GM18499 (cell line): ENCODE measurements at regions not wholly inside any gene's neighbourhood (a gene's known extent, or its start where the extent isn't known, plus 50 kb on each side); places are given as distances from the start of the nearest gene placed in this dataset.
"Not testable (repeated sequence)": the region's sequence is repeated elsewhere in the genome, so short reads cannot be mapped to it uniquely, and the experiment has no call there.

Experiments
- ATAC-seq: cut with Tn5 transposase; IDR thresholded peaks from one replicate; pipeline ENCODE4 v1.9.1; 2021; ENCODE audit warnings: moderate number of reproducible peaks; ENCODE audit not compliant: insufficient read depth, unreplicated experiment

DNA sequence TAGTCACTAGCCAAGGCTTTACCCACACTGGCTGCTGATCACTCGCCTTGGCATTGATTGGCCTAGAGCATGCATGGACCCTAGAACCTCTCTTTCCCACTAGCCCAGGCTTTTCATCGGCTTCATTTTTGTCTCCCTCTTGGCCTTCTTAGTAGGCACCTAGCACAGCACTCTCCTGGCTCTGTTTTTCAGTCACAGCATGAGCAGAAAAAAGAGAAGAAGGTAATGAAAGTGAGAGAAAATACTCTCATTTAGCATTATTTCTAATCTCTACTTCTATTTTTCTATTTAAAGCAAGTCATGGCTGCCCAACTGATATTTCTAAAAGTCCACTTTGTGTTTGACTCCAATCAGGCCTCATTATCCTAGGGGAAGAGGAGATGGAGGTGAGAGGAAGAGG is 267.2 kb downstream of the FBXO8 start:
- no peak for ATAC-seq

DNA sequence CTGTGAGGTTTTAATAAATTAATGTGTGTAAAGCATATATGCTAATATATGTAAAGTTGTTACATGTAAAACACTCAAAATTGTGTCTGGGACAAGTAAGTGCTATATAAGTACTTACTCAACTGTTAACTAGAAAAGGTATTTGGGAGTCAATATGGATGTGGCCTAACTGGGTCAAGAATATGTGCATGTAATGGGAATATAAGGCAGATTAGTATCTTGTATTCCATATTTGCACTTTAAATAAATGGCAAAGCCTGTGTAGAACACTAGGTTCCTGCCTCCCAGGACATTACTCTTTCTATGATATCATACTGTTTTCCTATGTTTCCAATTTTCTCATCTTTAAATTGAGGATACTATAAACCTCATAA is 270.6 kb downstream of the FBXO8 start:
- ATAC-seq, result no peak

DNA sequence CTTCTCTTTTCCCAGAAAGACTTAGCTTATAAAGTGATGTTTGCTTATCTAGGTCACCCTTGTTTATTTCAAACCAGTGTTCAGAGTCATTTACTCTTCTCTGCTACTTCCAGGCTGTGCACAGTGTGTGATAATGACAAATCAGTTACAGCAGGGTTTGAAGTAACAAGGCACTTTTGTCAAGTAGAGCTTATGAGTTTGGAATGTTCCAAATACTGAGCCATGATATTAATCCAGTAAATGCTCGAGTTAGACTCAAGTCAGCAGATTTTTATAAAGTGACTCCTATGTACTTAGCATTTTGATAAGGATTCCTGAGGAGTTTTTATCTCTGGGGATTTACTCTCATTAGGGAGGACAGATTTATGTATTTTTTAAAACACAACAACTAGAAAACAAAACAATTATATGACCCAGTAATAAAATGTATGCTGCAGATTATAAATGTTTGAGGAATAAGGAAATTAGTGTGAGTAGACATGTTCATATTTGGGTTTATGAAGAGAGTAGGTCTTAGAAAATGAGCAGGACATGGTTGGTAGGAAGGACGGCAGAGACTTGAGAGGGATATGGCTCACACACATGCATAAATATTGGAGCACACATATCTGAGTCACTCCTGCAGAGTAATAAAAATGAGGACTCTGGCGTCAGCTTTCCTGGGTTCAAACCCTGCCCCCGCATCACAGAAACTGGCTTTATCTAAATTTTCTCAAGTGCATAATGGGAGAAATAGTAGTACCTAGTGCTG is 271.2 kb downstream of the FBXO8 start:
- ATAC-seq, result no peak

DNA sequence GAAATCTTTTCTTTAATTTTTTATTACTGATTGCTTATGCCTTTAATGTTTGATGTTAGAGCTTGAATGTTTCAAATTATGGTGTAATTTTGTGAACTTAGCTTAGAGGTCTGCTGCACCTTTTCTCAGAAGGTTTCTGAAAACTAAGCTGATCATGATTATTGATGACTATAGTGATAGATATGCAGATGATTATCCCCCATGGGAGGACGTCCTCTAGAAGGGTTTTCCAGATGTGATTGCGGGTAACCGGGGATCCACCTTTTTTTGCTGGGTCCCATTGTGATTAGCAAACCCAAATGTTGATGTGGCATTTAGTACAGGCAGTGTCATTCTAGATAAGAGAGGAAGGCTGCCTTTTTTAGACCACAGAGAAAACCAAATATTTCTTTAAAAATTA is 272.9 kb downstream of the FBXO8 start:
- no peak for ATAC-seq

DNA sequence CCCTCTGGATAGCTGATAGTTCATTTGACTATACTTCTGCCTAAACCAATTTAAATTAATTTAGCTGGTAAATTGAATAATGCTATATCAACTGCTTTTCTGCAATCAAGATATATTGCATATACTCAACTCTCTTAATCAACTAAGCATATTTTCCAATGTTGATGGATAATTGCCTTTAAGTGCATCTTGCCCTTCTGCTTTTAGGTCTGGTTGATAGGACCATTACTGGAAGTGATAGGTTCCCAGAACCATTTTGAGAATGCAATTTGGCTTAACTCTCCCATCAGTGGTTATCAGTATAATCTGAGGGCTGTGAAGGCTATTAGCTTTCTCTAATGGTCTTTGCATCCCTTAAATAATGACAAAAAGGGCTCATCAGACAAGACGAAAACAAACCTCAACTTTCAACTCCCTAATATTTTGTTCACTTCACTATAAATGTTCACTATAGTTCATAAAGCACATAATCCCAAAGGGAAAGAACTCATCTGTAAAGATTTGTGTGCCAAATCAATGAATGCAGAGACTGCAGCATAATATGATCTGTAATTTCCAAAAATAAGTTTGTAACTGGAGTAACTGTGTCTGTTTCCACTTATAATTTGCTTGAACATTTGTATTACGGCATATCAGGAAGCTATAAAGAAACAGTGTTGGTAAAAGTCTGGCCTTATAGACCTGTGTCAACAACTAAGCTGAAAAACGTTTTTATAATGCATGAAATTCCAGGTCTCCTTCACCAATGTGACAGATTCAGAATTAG is 273.6 kb downstream of the FBXO8 start:
- ATAC-seq, result no peak

DNA sequence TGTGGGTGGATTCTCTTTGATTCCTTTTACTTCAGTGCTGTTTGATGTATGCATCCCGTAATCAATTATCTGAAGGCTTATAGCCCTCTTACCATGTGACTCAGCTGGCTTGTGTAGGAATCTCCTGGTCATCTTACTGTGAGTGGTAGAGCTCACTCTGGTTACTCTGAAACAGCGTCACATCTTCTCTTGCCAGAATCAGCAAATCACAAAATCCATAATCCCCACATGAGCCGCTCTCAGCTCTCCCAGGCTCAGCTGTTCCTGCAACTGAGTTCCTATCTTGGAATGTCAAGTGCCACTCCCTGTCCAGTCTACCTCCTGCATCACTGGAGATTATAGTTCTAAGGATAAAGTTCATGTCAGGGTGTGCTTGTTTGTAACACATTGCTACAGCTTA is 278.0 kb downstream of the FBXO8 start:
- no peak for ATAC-seq

DNA sequence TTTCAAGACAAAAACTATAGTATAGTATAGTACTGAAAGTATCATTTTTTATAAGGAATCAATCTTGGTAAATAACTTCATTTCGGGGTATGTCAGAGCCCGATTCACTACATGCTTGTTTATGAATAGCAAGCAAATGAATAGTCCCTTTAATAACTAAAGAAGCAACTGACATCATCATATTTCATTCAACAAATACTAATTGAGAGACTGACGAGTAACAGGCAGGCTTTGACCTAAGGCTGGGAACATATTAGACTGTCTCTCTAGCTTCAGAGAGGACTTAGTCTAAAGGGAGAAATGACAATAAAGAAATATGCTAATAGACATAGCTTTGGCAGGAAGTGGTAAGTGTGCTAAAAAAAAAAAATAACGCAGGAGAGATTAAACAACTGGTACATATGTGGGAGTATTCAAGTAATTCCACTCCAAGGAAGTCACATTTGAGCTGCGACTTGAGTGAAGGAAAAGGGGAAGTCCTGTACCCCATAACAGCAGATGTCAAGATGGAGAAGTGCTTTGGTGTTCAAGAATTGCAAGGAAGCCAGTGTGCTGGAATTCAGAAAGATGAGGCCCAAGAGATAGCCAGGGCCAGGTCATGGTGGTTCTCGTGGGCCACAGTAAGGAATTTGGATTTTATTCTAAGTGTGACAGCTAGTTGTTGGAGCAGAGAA is 284.9 kb downstream of the FBXO8 start:
- ATAC-seq, result no peak

DNA sequence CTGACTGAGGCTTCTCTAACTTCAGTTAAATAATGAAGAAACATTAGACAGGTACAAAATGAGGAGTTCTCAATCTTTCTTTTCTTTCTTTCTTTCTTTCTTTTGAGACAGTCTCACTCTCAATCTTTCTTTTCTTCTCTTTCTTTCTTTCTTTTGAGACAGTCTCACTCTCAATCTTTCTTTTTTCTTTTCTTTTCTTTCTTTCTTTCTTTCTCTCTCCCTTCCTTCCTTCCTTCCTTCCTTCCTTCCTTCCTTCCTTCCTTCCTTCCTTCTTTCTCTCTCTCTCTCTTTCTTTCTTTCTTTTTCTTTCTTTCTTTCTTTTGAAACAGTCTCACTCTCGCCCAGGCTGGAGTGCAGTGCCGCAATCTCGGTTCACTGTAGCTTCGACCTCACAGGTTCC is 287.7 kb downstream of the FBXO8 start:
- not testable (repeated sequence) for ATAC-seq

DNA sequence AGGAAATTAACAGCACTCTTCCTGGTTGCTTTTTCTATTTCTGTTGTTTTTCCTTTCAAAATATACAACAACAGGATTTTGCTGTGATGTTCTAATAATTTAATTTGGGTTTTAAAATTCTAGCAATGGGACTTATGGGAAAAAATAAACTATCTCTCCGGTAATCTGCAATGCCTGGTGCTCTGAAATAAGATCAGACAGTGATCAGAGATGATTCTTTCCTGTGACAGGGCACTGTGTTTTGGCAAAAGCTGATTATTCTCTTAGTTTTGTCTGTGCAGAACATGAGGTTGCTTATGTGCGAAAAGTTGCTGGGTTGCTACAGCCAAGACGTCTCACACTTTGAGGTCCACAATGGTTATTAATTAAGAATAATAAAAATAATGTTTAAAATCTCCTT is 291.7 kb downstream of the FBXO8 start:
- no peak for ATAC-seq

DNA sequence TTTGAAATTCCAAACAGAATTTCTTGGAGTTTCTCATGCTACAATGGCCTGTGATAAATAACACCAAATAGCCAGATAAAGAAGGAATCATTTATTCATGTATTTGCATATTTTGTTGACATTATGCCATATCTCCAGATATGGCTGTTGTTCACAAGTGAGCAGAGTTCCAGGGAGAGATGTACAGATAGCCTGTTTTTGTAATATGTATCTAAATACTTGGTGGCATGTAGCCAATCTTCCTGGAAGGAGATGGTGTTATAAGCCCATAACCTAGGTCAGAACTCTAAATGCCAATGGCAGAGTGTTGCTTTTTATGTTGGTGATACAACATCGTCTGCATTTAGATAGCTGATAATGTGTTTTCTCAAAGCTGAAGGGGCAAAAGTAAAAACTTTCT is 292.2 kb downstream of the FBXO8 start:
- no peak for ATAC-seq

DNA sequence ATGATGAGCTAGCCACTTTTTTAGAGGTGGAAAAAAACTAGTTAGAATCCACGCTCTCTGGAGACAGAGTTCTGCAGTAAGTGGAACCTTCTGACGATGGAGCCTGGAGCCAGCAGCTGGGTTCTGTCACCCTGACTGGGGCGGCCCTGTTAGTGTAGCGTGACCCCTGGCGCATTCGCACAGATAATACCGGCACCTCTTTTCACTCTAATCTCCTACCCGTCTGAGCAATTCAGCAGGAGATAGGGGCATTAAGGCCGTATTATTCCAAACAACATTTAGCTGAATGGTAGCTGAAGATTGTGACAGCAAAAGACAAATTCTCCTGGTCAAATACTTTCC is 292.6 kb downstream of the FBXO8 start:
- ATAC-seq, result no peak

DNA sequence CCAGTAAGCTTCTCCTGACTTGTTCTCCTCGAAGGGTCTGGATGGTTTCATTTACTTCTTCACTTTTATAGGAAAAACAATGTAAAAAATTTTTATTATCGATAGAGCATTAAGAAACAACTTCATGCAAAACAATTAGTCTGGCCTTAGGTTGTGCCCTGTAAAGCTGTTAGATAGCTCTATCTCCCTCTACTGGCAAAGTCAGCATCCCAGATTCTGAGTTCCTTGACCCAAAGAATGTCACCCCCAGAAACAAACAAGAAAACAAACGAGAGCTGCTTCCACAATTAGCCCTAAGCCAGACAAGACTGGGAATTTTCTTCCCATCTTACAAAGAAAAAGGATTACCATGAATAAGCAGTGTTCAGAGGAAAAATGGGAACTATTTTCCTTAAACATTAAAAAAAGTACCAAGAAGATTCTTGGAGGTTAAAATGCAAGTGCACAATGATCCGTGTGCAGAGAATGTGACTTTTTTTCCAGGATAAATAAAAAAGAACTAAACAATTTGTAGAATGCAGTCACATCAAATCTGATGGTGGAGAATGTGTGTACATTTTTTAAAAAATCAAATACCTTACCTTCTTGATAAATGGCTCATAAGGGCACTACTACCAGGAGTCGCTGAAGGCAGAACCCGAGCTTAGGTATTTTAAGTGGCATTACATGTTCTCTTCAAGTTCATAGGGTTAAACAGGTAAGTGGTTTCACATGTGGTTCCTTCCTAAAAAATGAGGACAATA is 293.2 kb downstream of the FBXO8 start:
- no peak for ATAC-seq

DNA sequence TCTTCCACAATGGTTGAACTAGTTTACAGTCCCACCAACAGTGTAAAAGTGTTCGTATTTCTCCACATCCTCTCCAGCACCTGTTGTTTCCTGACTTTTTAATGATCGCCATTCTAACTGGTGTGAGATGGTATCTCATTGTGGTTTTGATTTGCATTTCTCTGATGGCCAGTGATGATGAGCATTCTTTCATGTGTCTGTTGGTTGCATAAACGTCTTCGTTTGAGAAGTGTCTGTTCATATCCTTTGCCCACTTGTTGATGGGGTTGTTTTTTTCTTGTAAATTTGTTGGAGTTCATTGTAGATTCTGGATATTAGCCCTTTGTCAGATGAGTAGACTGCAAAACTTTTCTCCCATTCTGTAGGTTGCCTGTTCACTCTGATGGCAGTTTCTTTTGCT is 319.9 kb downstream of the FBXO8 start:
- not testable (repeated sequence) for ATAC-seq

DNA sequence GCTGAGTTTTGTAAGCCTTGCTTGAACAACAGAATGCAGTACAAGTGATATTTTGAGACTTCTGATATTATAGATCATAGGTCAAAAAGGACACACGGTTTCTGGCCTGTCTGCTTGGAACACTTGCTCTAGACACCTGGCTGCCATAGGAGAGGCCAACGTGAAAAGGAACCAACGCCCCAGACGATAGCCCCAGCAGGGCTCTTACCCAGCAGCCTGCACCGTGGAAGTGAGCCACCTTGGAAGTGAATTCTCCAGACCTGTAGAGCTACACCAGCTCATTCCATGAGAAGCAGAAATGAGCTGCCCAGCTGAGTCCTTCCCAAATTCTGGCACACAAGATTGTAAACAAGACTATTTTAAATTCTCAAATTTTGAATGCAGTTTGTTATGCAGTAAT is 323.1 kb downstream of the FBXO8 start:
- no peak for ATAC-seq

DNA sequence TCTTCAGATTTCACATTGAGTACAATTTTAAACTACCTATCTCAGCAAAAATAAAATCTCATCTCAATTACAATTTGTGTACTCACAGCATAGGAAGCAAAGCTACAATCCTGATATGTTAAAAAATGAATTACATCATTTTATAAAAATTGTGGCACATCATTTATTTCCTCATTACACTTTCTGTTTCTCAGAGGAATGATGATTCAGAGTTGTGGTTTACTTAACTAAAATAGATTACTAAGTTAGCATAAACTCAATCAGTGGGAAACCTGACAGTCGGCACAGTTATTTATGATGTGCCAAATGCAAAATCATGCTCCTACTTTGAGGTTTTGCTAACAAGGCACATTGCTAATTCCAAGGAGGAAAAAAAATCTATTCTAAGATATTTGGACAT is 325.0 kb downstream of the FBXO8 start:
- ATAC-seq, result no peak

DNA sequence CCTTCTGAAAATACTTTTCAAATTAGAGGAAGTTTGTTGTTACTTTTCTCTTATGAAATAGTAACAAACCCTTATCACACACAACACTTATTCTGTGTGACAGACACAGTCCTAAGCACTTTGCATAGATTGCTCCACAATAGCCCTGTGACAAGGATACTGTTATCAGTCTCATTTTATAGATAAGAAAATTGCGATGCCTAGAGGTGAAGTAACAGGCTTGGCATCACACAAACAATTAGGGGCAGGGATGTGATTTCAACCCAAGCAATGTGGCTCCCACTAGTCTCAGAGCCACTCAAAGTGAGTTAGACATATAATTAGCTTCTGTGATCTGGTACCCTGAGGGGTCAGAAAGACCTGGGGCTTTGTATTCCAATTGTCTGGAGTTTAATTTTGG is 339.9 kb downstream of the FBXO8 start:
- no peak for ATAC-seq

DNA sequence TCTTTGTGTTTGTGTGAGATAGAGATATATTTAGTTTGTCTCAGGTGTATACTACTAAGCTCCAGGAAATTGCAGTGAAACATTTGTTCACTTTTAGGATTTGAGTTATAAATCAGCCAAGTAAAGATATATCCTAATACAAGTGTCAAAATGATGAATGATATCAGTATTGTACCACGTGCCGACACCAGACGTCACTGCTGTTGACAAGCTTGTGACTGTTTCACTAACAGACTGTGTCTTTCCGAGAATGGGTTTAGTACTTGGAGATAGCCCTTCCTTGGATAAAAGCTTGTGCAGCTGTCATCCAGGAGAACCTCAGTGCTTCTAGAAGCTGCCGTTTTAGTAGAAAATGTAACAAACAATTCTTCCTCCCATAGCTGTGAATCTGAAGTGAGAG is 343.3 kb downstream of the FBXO8 start:
- no peak for ATAC-seq

DNA sequence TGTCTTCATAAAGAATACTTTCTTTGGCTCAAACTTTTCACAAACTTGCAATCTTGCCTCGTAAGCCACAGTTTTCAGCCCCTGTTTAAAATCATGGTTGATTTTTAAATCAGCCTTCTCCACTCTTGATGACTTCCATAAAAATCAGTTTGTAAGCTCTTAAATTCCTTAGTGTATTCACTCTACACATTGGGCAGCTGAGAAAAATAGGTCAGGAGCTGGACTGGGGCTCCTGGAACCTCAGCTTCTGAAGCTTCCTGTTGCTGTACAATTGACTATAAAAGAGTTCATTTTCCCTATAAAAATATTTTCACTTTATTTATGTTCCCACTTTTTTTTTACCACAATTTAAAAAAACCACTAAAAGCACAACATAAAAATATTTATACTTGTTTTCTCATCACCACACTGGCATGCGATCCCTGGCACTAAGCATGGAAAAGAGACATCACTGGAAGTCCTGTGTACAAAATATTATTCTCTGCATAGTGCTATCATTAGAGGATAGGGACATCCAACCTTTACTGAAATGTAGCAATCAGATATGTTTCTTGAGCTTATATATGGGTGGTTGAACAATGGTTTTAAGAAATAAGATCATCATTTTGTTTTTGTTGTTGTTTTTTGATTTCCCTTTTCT is 345.7 kb downstream of the FBXO8 start:
- no peak for ATAC-seq

DNA sequence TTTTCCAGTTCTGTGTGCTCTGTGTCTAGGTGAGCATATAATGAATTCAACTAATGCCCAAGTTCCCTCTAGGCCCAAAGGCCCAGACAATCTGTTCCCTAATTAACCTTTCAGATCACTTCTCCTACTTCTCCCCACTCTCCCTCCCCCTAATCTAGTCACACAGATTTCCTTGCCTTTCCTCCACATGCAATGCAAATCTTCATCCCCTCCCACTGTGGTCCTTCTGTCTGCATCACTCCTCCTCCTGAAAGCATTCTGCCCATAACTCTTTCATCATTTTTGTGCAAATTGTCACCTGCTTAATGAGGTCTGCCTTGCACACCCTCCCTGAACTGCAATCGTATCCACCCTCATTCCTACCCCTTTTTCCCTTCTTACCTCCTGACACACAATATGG is 346.6 kb downstream of the FBXO8 start:
- ATAC-seq, result no peak

DNA sequence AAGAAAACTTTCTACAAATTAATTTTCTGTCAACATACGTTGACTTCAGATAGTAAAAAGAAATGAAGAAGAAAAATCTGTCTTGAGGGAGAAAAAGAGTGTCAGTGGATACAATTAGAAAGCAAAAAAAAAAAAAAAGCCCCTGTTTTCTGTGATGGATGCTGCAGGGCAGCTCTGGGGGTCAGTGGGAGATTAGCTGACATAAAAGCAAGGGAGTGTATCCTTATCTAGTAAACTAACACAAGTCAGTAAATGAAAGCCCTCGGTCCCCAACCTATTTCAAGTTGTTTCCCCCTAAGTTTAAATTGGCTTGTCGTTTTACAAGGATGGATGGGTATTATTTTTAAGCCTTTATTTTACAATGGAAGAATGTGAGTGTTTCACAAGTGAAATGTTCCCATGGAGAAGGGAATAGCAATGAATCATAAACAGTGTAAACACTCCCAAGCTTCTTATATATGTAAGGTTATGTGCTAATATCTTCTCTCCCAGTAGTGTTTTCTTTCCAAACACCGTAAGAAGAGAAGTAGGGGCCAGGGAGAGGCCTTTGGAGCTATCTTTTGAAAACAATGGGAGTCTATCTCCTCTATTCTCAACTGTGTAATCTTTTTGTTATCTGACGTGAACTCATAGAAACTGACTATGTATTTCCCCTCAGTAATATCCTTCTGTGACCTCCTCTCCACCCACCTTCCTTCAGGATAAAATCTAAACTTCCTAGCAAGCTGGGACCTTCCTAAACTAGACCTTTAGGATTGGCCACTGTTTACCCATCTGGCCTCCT is 347.7 kb downstream of the FBXO8 start:
- ATAC-seq, result no peak
